ENCODE measurements at regions not wholly inside any gene's neighbourhood (a gene's known extent, or its start where the extent isn't known, plus 50 kb on each side); places are given as distances from the start of the nearest gene placed in this dataset.
"Not testable (repeated sequence)": the region's sequence is repeated elsewhere in the genome, so short reads cannot be mapped to it uniquely, and the experiment has no call there.

DNA sequence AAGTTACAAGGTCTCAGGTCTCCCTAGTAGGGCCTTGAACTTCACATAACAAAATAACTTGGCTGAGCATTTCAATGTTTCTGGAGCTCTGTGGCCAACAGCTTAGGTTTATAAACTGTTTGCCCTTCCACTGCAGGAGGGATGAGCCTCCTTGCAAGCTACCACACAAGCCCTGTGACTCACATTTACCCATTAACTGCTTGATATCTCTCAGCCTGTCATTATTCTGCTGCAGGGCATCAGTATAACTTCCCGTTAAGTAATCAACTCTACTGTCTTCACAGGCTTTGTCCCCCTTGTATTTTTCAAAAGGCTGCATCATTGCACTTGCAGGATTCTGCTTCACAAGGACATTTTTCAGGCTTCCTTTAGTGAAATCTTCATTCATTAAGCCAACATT lies 151.7 kb upstream of the CXCL13 start:
- Histone ChIP-seq H3K9me3 (no peaks in the 10 kb centered on the region), H3K4me3 (no peak overlapping the region), H3K4me1 (no peaks in the 10 kb centered on the region), H3K27ac (no peak overlapping the region), H3K36me3 (no peaks in the 10 kb centered on the region), H3K27me3 (no peaks in the 10 kb centered on the region)
- WGBS: 67% methylated on average over 1 of the region's 1 CpG
- DNase-seq (ENCODE audit: low spot score in 2 of 2): no peak
- TF ChIP-seq EP300 (IDR thresholded peaks at IDR 0.05) (no peak), POLR2A (IDR thresholded peaks at IDR 0.05) (no peak), POLR2AphosphoS5 (IDR thresholded peaks at IDR 0.05) (no peak), CTCF (IDR thresholded peaks at IDR 0.05) (no peak)

DNA sequence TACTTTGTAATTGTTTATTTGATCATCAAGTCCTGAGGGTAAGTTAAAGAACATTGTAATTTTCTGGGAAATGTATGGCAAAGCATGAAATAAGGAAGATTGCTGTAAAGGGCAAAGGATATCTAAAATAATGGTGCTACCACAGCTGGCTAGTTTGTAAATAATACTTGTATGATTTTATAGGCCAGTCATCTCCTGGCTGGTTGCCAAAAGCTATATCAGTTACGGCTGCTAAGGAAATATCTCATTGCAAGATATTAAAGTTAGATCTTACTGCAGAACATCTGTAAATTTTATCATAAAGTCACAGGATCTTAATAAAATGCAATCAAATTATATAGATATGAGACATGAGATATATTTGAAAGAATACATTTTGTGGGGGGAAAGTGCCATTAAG lies 150.8 kb upstream of the CXCL13 start:
- no peak for DNase-seq (ENCODE audit: low spot score in 2 of 2)
- Histone ChIP-seq H3K27me3 (no peaks in the 10 kb centered on the region), H3K4me3 (no peak overlapping the region), H3K9me3 (peaks cover 1% of the 10 kb centered on the region), H3K27ac (no peak overlapping the region), H3K36me3 (no peaks in the 10 kb centered on the region), H3K4me1 (no peaks in the 10 kb centered on the region)
- TF ChIP-seq POLR2A (IDR thresholded peaks at IDR 0.05): no peak
- TF ChIP-seq CTCF (IDR thresholded peaks at IDR 0.05): no peak
- no peak for TF ChIP-seq POLR2AphosphoS5 (IDR thresholded peaks at IDR 0.05)
- no peak for TF ChIP-seq EP300 (IDR thresholded peaks at IDR 0.05)
- WGBS: 28% methylated on average over 1 of the region's 1 CpG

DNA sequence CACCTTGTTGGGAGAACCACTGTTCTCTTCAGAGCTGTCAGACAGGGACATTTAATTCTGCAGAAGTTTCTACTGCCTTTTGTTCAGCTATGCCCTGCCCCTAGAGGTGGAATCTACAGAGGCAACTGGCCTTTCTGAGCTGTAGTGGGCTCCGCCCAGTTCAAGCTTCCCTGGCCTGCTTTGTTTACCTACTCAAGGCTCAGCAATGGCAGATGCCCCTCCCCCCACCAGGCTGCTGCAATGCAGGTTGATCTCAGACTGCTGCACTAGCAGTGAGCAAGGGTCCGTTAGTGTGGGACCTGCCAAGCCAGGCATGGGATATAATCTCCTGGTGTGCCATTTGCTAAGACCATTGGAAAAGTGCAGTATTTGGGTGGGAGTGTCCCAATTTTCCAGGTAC lies 141.5 kb upstream of the CXCL13 start:
- not testable (repeated sequence) for DNase-seq (ENCODE audit: low spot score in 2 of 2); H3K4me3 ChIP-seq; H3K9me3 ChIP-seq; H3K27me3 ChIP-seq; H3K36me3 ChIP-seq; H3K4me1 ChIP-seq; H3K27ac ChIP-seq
- WGBS: 90% methylated on average over 2 of the region's 2 CpGs

DNA sequence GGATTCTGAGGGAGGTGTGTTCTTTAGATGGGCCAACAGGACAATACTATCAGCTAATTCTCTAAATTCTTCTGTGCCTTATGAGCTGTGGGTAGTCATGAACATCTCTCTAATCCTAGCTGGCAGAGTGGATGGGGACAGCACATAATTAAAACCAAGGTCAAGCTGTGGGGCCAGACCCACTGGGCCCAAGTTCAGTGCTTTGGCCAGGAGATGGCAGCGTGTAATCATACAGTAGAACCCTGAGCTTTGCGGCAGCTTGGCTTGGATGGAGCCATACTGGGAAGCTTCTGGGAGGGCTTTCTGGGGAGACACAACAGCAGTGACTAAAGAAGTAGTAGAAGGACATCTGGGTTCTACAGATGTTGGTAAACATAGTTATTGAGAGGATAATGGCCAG lies 140.3 kb upstream of the CXCL13 start:
- Histone ChIP-seq H3K4me1 (no peaks in the 10 kb centered on the region), H3K27me3 (no peaks in the 10 kb centered on the region), H3K36me3 (no peaks in the 10 kb centered on the region), H3K4me3 (no peak overlapping the region), H3K9me3 (no peaks in the 10 kb centered on the region), H3K27ac (no peak overlapping the region)
- no peak for DNase-seq (ENCODE audit: low spot score in 2 of 2)
- TF ChIP-seq POLR2AphosphoS5 (IDR thresholded peaks at IDR 0.05): no peak
- no peak for TF ChIP-seq EP300 (IDR thresholded peaks at IDR 0.05)
- no peak for TF ChIP-seq POLR2A (IDR thresholded peaks at IDR 0.05)
- no peak for TF ChIP-seq CTCF (IDR thresholded peaks at IDR 0.05)
- WGBS: 83% methylated on average over 2 of the region's 2 CpGs

DNA sequence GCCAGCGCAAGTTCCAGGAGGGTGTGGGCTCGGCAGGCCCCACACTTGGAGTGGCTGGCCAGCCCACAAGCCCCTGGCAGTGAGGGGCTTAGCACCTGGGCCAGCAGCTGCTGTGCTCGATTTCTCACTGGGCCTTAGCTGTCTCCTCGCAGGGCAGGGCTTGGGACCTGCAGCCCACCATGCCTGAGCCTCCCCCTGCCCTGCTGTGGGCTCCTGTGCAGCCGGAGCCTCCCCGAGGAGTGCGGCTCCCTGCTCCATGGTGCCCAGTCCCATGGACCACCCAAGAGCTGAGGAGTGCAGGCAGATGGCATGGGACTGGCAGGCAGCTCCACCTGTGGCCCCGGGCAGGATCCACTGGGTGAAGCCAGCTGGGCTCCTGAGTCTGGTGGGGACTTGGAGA lies 139.2 kb upstream of the CXCL13 start:
- Histone ChIP-seq H3K4me3 (no peak overlapping the region), H3K27me3 (no peaks in the 10 kb centered on the region), H3K27ac (no peak overlapping the region), H3K4me1 (peaks cover under 1% of the 10 kb centered on the region), H3K9me3 (no peaks in the 10 kb centered on the region), H3K36me3 (no peaks in the 10 kb centered on the region)
- no peak for DNase-seq (ENCODE audit: low spot score in 2 of 2)
- no CpG with 5 or more reads among the region's 8 CpGs for whole genome bisulfite sequencing
- no peak for TF ChIP-seq POLR2AphosphoS5 (IDR thresholded peaks at IDR 0.05)
- TF ChIP-seq CTCF (IDR thresholded peaks at IDR 0.05): no peak

DNA sequence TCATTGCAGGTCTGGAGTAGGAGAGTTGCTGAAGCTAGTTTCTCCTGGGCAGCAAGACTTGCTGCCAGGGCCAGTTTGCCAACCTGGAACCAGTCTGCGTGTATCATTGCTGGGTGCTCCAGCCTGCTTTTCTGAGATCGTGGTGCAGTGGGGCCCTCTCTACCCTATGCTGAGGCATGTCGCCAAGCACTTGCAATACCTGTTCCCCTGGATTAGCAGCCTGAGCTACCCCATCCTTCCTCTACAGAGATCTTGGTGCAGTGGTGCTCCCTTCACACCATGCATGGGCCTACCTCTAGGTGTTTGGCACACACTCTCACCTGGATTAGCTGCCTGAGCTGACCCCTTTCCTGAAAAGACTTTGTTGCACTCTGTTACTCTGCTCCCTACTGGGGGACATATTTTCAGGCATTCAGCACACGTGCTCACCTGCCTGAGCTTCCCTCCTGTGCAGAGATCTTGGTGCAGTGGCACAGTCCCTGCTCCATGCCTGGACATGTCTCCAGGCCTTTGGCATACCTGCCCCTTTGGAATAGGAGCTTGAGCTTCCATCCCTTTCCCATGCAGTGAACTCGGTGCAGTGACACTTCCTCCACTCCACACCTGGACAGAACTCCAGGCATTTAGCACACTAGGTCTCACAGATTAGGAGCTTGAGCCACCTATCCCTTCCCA lies 133.7 kb upstream of the CXCL13 start:
- 59% methylated on average over 2 of the region's 5 CpGs for WGBS
- H3K4me1 ChIP-seq: peaks cover 11% of the 10 kb centered on the region
- H3K9me3 ChIP-seq: no peaks in the 10 kb centered on the region
- no peaks in the 10 kb centered on the region for H3K36me3 ChIP-seq
- H3K4me3 ChIP-seq: no peak overlapping the region
- no peak for DNase-seq (ENCODE audit: low spot score in 2 of 2)
- no peak overlapping the region for H3K27ac ChIP-seq
- no peaks in the 10 kb centered on the region for H3K27me3 ChIP-seq
- TF ChIP-seq POLR2AphosphoS5 (IDR thresholded peaks at IDR 0.05) (no peak), CTCF (IDR thresholded peaks at IDR 0.05) (no peak), EP300 (IDR thresholded peaks at IDR 0.05) (no peak), POLR2A (IDR thresholded peaks at IDR 0.05) (no peak)
